ENCODE measurements at regions not wholly inside any gene's neighbourhood (a gene's known extent, or its start where the extent isn't known, plus 50 kb on each side); places are given as distances from the start of the nearest gene placed in this dataset.

DNA sequence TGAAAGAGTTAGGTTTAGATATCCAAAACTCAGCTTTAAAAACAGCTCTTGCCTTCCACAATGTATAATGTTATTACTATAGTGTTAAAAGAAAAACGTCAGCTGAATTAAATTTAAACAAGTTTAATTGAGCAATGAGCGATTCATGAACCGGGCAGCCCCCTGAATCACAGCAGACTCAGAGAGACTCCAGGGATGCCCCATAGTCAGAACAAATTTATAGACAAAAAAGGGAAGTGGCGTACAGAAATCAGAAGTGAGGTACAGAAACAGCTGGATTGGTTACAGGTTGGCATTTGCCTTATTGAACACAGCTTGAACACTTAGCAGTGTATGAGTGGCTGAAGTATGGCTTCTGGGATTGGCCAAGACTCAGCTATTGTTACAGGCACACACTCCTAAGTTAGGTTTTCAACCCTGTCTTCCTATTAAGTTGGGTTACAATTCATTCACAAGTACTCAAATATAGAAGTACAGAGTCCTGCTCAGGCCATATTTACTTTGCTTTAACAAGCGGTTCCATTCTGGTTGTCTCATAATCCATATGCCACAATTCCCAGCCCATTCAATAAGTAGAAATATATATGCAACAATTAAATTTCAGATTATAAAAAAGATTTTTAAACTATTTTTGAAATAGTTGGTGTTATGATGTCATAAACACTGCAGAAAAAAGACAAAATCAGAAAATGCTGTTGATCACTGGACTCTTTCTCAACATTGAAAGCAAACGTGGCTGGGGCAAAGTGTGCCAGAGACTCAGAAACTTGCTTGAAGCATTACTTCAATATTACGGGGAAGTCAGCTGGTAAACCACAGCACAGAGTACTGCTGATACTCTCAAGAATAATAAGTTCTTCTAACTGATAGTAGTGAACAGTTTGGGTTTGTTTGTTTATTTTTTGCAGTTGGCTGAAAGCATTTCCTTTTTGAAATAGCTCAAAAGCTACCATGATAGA, 459.7 kb downstream of the RAB28 start:
- H3K27me3 ChIP-seq (ENCODE audit: insufficient read depth, low read length) = no peaks in the 10 kb centered on the region
- H3K4me1 ChIP-seq (ENCODE audit: insufficient read depth, low read length) = no peaks in the 10 kb centered on the region
- H3K36me3 ChIP-seq (ENCODE audit: insufficient read depth, low read length) = no peaks in the 10 kb centered on the region
- no peak overlapping the region for H3K4me3 ChIP-seq (ENCODE audit: low read length)
- H2AFZ ChIP-seq (ENCODE audit: low read depth, low read length) = no peak overlapping the region
- H3K9me3 ChIP-seq (ENCODE audit: low read length) = no peaks in the 10 kb centered on the region

GRCh38 chr4:13007802-13008470, 476.2 kb downstream of the RAB28 start:
- no peak overlapping the region for H3K4me3 ChIP-seq (ENCODE audit: low read length)
- no peaks in the 10 kb centered on the region for H3K36me3 ChIP-seq (ENCODE audit: insufficient read depth, low read length)
- no peak overlapping the region for H2AFZ ChIP-seq (ENCODE audit: low read depth, low read length)
- H3K4me1 ChIP-seq (ENCODE audit: insufficient read depth, low read length) = peaks cover 4% of the 10 kb centered on the region
- no peaks in the 10 kb centered on the region for H3K27me3 ChIP-seq (ENCODE audit: insufficient read depth, low read length)
- H3K9me3 ChIP-seq (ENCODE audit: low read length) = no peaks in the 10 kb centered on the region

DNA sequence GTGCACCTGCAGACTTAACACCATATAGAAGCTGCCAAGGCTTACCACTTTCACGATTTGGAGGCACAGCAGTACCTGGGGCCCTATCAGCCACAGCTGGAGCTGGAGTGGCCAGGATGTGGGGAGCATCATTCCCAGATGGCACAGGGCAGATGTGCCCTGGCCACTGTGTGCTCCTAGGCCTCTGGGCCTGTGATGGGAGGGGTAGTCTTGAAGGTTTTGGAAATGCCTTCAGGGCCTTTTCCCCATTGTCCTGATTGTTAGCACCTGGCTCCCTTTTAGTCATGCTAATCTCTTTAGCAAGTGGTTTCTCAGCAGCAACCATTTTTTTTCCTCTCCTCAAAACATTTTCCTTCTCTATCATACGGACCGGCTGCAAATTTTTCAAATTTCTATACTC, 490.2 kb downstream of the RAB28 start:
- Histone ChIP-seq H3K9me3 (ENCODE audit: low read length) (no peaks in the 10 kb centered on the region), H3K27me3 (ENCODE audit: insufficient read depth, low read length) (no peaks in the 10 kb centered on the region), H3K36me3 (ENCODE audit: insufficient read depth, low read length) (no peaks in the 10 kb centered on the region), H3K4me1 (ENCODE audit: insufficient read depth, low read length) (peaks cover 11% of the 10 kb centered on the region), H2AFZ (ENCODE audit: low read depth, low read length) (no peak overlapping the region), H3K4me3 (ENCODE audit: low read length) (no peak overlapping the region)

- no peaks in the 10 kb centered on the region for H3K4me1 ChIP-seq (ENCODE audit: insufficient read depth, low read length)
- no peak overlapping the region for H3K4me3 ChIP-seq (ENCODE audit: low read length)
- H2AFZ ChIP-seq (ENCODE audit: low read depth, low read length) = no peak overlapping the region
- no peaks in the 10 kb centered on the region for H3K9me3 ChIP-seq (ENCODE audit: low read length)
- no peaks in the 10 kb centered on the region for H3K27me3 ChIP-seq (ENCODE audit: insufficient read depth, low read length)
- no peaks in the 10 kb centered on the region for H3K36me3 ChIP-seq (ENCODE audit: insufficient read depth, low read length)
Measured at GRCh38 chr4:12987284-12987683, 496.9 kb downstream of the RAB28 start.

DNA sequence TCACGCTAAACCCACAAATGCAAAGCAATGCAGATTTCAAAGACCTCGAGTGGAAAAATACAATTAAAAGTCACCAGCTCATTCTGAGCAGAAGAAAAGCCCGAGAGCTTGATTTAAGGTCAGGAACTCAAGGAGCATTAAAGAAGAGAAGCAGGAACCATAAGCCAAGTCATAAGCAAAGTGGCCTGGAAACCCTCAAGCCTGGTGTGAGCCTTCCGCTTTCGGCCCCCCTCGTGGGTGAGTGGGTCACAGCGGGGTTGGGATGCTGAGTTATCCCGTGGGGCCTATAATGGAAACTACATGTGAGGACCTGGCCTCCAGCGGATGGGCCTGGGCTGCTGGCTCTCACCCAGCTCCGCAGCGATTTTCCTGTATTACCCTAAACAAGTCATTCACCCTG, 504.3 kb downstream of the RAB28 start:
- H3K4me3 ChIP-seq (ENCODE audit: low read length) = no peak overlapping the region

GRCh38 chr4:12978310-12978709, 505.8 kb downstream of the RAB28 start:
- Histone ChIP-seq H3K36me3 (ENCODE audit: insufficient read depth, low read length) (no peaks in the 10 kb centered on the region), H3K27me3 (ENCODE audit: insufficient read depth, low read length) (no peaks in the 10 kb centered on the region), H2AFZ (ENCODE audit: low read depth, low read length) (no peak overlapping the region), H3K4me3 (ENCODE audit: low read length) (no peak overlapping the region), H3K4me1 (ENCODE audit: insufficient read depth, low read length) (no peaks in the 10 kb centered on the region), H3K9me3 (ENCODE audit: low read length) (no peaks in the 10 kb centered on the region)

More for the DNA sequence above, 504.3 kb downstream of the RAB28 start:
- H3K9me3 ChIP-seq (ENCODE audit: low read length) = no peaks in the 10 kb centered on the region
- H3K27me3 ChIP-seq (ENCODE audit: insufficient read depth, low read length) = no peaks in the 10 kb centered on the region
- no peak overlapping the region for H2AFZ ChIP-seq (ENCODE audit: low read depth, low read length)
- H3K4me1 ChIP-seq (ENCODE audit: insufficient read depth, low read length) = no peaks in the 10 kb centered on the region
- no peaks in the 10 kb centered on the region for H3K36me3 ChIP-seq (ENCODE audit: insufficient read depth, low read length)

- Histone ChIP-seq H3K27me3 (ENCODE audit: insufficient read depth, low read length) (no peaks in the 10 kb centered on the region), H3K4me1 (ENCODE audit: insufficient read depth, low read length) (no peaks in the 10 kb centered on the region), H2AFZ (ENCODE audit: low read depth, low read length) (no peak overlapping the region), H3K9me3 (ENCODE audit: low read length) (no peaks in the 10 kb centered on the region), H3K36me3 (ENCODE audit: insufficient read depth, low read length) (no peaks in the 10 kb centered on the region), H3K4me3 (ENCODE audit: low read length) (no peak overlapping the region)
Measured at GRCh38 chr4:12975511-12975910, 508.6 kb downstream of the RAB28 start.

- no peaks in the 10 kb centered on the region for H3K4me1 ChIP-seq (ENCODE audit: insufficient read depth, low read length)
- no peaks in the 10 kb centered on the region for H3K36me3 ChIP-seq (ENCODE audit: insufficient read depth, low read length)
- H3K27me3 ChIP-seq (ENCODE audit: insufficient read depth, low read length) = no peaks in the 10 kb centered on the region
- no peaks in the 10 kb centered on the region for H3K9me3 ChIP-seq (ENCODE audit: low read length)
- no peak overlapping the region for H2AFZ ChIP-seq (ENCODE audit: low read depth, low read length)
- H3K4me3 ChIP-seq (ENCODE audit: low read length) = no peak overlapping the region
Measured at GRCh38 chr4:12973522-12973921, 510.6 kb downstream of the RAB28 start.

- Histone ChIP-seq H3K27me3 (ENCODE audit: insufficient read depth, low read length) (no peaks in the 10 kb centered on the region), H3K4me1 (ENCODE audit: insufficient read depth, low read length) (peaks cover 4% of the 10 kb centered on the region), H2AFZ (ENCODE audit: low read depth, low read length) (no peak overlapping the region), H3K4me3 (ENCODE audit: low read length) (no peak overlapping the region), H3K9me3 (ENCODE audit: low read length) (no peaks in the 10 kb centered on the region), H3K36me3 (ENCODE audit: insufficient read depth, low read length) (no peaks in the 10 kb centered on the region)
Measured at GRCh38 chr4:12968345-12968744, 515.8 kb downstream of the RAB28 start.

GRCh38 chr4:12966726-12967125, 517.4 kb downstream of the RAB28 start:
- no peaks in the 10 kb centered on the region for H3K27me3 ChIP-seq (ENCODE audit: insufficient read depth, low read length)
- H3K9me3 ChIP-seq (ENCODE audit: low read length) = no peaks in the 10 kb centered on the region
- peaks cover 4% of the 10 kb centered on the region for H3K4me1 ChIP-seq (ENCODE audit: insufficient read depth, low read length)
- H3K4me3 ChIP-seq (ENCODE audit: low read length) = no peak overlapping the region
- H2AFZ ChIP-seq (ENCODE audit: low read depth, low read length) = no peak overlapping the region
- H3K36me3 ChIP-seq (ENCODE audit: insufficient read depth, low read length) = no peaks in the 10 kb centered on the region

DNA sequence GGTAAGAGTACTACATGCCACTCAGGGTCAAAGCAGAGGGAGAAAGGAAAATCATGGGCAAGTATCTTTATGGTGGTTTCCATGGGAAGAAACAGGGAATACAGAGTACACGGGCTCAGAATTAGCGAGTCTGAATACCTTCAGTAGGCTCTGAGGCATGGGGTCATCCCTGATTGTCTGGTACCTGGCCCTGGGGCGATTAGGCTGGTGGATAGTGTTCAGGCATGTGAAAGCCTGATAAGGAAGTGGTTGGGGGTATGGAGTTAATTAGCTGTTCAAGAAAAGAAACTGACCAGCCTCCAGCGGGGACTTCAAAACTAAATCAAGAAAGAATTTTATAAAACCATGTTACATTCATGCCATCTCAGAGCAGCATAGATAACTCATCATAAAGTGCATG, 518.8 kb downstream of the RAB28 start:
- Histone ChIP-seq H3K4me3 (ENCODE audit: low read length) (no peak overlapping the region), H3K36me3 (ENCODE audit: insufficient read depth, low read length) (no peaks in the 10 kb centered on the region), H3K27me3 (ENCODE audit: insufficient read depth, low read length) (no peaks in the 10 kb centered on the region), H3K4me1 (ENCODE audit: insufficient read depth, low read length) (peaks cover 4% of the 10 kb centered on the region), H3K9me3 (ENCODE audit: low read length) (no peaks in the 10 kb centered on the region), H2AFZ (ENCODE audit: low read depth, low read length) (no peak overlapping the region)

- Histone ChIP-seq H2AFZ (ENCODE audit: low read depth, low read length) (no peak overlapping the region), H3K4me1 (ENCODE audit: insufficient read depth, low read length) (peaks cover 4% of the 10 kb centered on the region), H3K4me3 (ENCODE audit: low read length) (no peak overlapping the region), H3K27me3 (ENCODE audit: insufficient read depth, low read length) (no peaks in the 10 kb centered on the region), H3K9me3 (ENCODE audit: low read length) (no peaks in the 10 kb centered on the region), H3K36me3 (ENCODE audit: insufficient read depth, low read length) (no peaks in the 10 kb centered on the region)
Measured at GRCh38 chr4:12963912-12964311, 520.2 kb downstream of the RAB28 start.

- H3K9me3 ChIP-seq (ENCODE audit: low read length) = no peaks in the 10 kb centered on the region
- H3K4me1 ChIP-seq (ENCODE audit: insufficient read depth, low read length) = peaks cover 4% of the 10 kb centered on the region
- H3K4me3 ChIP-seq (ENCODE audit: low read length) = no peak overlapping the region
- H2AFZ ChIP-seq (ENCODE audit: low read depth, low read length) = no peak overlapping the region
- H3K36me3 ChIP-seq (ENCODE audit: insufficient read depth, low read length) = no peaks in the 10 kb centered on the region
- H3K27me3 ChIP-seq (ENCODE audit: insufficient read depth, low read length) = no peaks in the 10 kb centered on the region
Measured at GRCh38 chr4:12963291-12963690, 520.8 kb downstream of the RAB28 start.

All from neuron (in vitro differentiated cells).